Left hindlimb (tissue), 1 donor: ENCODE measurements at regions not wholly inside any gene's neighbourhood (a gene's known extent, or its start where the extent isn't known, plus 50 kb on each side); places are given as distances from the start of the nearest gene placed in this dataset.

Source experiments
- DNase-seq: peaks from one replicate; pipeline ENCODE4 v3.0.0-alpha.2; 2018

DNA sequence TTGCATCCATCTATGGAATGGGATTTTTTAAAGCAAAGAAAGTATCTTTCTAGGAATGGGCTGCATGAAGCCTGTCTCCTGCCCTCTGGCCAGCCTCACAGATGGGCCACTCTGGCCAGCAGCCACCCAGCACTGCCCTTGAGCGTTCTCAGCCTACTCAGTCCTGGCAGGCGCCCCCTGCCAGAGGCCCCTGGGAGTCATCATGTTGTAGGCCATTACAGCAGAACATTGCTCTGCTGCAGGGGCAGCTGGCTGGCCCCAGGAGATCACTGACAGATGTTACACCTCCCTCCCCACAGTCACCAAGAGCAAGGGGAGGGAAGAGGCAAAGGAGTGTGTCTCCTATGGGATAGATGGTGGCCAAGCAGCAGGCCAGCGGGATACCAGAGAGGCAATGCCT lies 363.7 kb downstream of the NXPE2 start:
- no peak for DNase-seq

GRCh38 chr11:115047631-115048030 lies 369.3 kb downstream of the NXPE2 start:
- no peak for DNase-seq

GRCh38 chr11:115049796-115050195 lies 371.5 kb downstream of the NXPE2 start:
- DNase-seq: no peak

DNA sequence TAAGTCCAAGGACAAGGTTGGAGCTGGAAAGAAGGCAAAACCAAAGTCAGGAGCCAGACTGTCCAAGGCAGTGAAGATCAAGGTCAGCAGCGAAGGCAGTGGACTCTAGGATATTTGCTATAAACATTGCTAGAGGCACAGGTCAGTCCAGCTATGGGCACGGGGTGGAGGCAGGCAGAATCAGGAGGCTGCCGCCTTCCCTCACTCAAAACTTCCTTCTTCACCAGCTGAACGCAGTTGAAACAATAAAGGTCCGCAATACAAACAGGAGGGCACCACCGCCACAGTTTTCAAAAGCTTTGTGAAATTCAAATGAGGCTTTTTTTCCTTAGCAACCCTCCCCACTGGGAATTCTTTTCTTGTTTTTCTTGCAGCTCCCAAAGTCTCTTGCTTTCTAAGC lies 372.4 kb downstream of the NXPE2 start:
- no peak for DNase-seq

- no peak for DNase-seq
Measured at GRCh38 chr11:115051938-115052590, 373.7 kb downstream of the NXPE2 start.

DNA sequence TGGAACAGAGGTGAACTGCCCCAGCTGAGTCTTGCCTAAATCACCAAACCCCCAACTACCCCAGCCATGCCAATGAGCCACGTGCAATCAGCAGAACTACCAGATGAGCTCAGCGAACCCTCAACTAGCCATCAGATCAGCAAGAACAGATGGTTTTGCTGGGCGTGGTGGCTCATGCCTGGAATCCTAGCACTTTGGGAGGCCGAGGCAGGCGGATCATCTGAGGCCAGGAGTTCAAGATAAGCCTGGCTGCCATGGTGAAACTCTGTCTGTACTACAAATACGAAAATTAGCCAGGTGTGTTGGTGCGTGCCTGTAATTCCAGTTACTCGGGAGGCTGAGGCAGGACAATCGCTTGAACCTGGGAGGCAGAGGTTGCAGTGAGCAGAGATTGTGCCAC lies 374.3 kb downstream of the NXPE2 start:
- no peak for DNase-seq

- DNase-seq: no peak
Measured at GRCh38 chr11:115054570-115055538, 376.5 kb downstream of the NXPE2 start.

DNA sequence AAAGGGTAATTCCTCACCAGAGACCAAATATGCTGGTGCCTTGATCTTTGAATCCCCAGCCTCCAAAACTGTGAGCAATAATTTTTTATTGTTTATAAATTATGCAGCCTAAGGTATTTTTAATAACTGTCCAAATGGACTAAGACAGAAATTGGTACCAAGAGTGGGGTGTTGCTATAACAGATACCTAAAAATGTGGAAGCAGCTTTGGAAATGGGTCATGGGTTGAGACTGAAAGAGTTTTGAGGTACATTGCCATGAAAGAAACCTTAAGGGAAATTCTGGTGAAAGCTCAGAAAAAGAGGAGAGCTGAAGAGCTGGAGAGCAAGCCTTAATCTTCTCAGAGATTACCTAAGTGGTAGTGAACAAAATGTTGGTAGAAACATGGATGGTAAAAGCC lies 378.2 kb downstream of the NXPE2 start:
- no peak for DNase-seq

- DNase-seq: no peak
Measured at GRCh38 chr11:115060840-115061239, 382.5 kb downstream of the NXPE2 start.

DNA sequence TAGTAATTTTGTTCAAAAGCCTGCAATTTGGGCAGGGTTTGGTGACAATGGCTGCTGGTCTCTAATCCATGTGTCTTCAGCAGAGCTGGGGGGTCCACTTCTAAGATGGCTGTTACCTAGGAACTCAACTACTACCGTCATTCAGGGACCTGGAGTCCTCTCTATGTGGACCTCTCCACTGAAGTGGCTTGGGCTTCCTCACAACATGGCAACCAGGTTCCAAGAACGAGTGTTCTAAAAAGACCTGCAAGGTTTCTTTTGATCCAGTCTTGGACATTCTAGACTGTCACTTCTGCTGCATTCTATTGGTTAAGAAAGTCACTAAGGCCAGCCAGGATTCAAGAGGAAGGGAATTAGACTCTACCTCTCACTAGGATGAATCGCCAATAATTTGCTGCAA lies 387.0 kb downstream of the NXPE2 start:
- DNase-seq: no peak

GRCh38 chr11:115065830-115066664 lies 387.7 kb downstream of the NXPE2 start:
- DNase-seq: no peak

DNA sequence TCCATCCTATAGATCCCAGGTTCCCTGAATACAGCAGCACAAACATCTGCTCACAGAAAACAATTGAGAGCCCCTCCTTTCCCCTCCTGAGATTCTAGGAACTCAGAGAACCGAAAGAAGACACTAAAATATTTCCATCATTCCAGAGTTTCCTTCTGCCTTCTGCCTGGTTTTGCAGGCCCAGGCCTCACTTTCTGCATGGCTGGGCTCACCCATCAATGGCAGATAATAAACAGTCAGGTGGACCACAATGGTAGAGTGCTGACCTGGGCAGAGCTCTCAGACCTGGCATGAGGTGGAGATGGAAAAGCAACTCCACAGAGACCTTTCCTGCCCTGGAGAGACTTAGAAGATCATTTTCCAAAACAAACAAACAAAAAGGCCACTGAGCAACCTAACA lies 389.1 kb downstream of the NXPE2 start:
- DNase-seq: no peak

GRCh38 chr11:115067900-115068530 lies 389.7 kb downstream of the NXPE2 start:
- DNase-seq: no peak

DNA sequence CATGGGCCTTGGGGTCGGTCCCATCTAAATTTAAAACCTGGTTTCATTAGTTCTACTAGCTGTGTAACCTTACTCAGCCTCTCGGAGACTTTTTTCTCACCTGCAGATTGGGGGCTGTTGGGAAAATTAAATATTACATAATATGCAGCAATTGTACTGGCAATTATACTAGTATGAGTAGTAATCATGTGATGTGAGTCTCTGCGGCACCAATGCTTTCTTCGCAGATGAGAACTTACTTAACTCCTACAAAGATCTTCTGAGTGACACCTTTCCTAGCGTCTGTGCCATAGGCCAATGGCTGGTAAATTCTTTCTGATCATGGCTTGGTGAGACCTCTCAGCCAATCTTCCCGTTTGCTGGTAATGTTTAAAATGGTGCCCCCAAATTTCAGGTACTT lies 391.3 kb downstream of the NXPE2 start:
- DNase-seq: no peak

DNA sequence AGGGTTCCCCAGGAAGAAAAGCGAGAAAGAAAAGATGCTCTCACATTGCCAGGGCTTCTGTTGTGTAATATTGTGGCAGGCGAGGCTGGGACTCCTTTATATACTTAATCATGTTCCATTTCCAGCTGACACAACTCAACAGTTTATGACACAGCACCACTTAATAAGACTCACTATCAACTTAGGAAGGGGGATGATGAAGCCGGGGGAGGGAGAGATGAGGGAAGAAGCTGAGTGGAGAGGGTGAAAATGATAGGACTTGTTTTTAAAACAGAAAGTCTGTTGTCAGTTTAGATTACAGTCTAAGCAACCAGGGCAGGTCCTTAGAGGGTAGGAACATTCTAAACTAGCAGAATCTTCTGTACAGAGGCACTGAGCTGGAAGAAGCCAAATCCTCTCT lies 397.0 kb downstream of the NXPE2 start:
- no peak for DNase-seq

DNA sequence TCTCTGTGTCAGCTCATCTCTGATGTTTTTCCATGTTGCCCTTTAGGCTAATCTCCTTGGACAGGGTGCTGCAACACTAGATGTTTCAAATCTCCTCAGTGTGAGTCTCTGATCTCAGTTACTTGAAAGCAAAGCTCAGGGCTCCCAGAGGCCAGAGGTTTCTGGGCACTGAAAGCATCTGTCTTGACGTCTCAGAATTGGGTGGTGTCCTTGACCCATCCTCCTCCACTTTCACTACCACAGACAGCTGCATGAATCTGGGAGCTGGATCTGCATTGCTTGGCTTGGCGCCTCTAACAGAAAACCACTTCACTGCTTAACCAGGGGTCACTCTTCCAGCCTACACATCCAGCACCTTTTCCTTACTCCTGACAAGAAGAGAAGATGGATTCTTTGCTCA lies 399.4 kb downstream of the NXPE2 start:
- no peak for DNase-seq

GRCh38 chr11:115078461-115079438 lies 400.4 kb downstream of the NXPE2 start:
- DNase-seq: no peak

DNA sequence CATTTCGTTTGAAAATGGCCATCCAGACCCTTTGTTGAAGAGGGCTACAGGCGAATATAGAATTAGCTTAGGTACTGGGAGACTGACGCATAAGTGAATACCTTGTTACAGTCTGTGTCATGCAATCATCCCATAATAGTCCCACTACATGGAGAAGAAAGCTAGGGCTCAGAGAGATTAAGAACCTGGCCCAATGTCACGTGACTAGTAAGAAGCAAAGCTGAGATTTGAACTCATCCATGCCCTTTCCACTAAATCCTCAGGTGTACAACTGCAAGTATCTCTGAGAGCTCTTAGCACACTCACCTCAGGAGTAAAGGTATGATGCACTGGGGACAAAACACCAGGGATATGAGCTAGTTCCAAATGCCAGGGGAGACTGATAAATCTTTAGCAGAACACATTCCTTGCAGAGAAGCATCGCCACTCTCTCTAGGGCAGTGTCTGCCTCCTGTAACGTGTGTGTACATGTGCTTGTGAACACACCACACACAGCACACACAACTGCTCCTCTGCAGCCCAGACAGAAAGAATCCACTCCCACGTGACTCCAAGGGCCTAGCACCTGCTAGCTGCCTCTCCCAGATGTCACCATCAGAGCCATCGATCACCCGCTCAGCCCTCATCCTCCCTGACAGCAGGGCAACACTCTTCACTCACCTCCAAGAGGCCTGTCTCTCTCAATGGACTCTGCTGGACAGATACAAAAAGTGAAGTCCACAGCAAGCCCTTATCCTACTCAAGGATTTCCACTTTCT lies 402.8 kb downstream of the NXPE2 start:
- no peak for DNase-seq

GRCh38 chr11:115081972-115082371 lies 403.6 kb downstream of the NXPE2 start:
- DNase-seq: no peak

DNA sequence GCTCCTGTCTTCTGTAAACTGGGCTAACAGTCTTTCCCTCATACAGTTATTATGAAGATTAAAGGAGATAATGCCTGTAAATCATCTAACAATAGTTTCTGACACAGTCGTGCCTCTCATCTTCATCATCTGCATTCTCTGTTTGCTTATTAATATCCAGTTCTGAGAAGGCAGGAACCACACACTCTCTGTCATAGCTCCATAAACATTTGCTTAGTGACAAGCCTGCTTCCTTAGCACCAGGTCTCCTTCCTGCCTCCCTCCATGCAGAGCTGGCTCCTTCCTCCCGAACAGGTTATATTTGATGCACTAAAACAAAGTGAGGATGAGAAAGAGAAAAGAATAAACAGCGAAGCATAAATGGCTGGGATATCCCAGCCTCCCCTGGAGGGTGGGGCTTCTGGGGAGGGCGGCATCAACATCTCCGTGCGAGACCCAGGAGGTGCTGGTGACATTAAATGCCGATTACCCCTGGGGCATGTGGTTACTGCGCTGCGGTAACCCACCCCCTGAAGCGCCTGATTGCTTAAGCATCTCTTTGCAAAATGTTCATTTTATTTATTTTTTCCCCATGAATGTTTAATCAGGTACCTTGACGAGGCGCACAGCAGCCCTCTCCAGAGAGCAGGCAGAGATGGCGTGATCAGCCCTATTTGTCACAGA lies 404.9 kb downstream of the NXPE2 start:
- no peak for DNase-seq
